HG03378 (cell line): ENCODE measurements at regions not wholly inside any gene's neighbourhood (a gene's known extent, or its start where the extent isn't known, plus 50 kb on each side); places are given as distances from the start of the nearest gene placed in this dataset.
"Not testable (repeated sequence)": the region's sequence is repeated elsewhere in the genome, so short reads cannot be mapped to it uniquely, and the experiment has no call there.

Experiments used
- ATAC-seq: cut with Tn5 transposase; IDR thresholded peaks from one replicate; pipeline ENCODE4 v1.9.1; 2021; ENCODE audit warnings: mild to moderate bottlenecking, moderate library complexity; ENCODE audit not compliant: unreplicated experiment

- not testable (repeated sequence) for ATAC-seq
These were observed 73.2 kb upstream of the TIAM1 start for GRCh38 chr21:31417214-31417613.

- ATAC-seq, result no peak
These were observed 72.4 kb upstream of the TIAM1 start for GRCh38 chr21:31416465-31416864.

- no peak for ATAC-seq
These were observed 70.4 kb upstream of the TIAM1 start for GRCh38 chr21:31414263-31415000.

GRCh38 chr21:31413698-31414097 is 69.6 kb upstream of the TIAM1 start:
- no peak for ATAC-seq

- no peak for ATAC-seq
These were observed 66.6 kb upstream of the TIAM1 start for GRCh38 chr21:31410499-31411131.

GRCh38 chr21:31409831-31410487 is 65.9 kb upstream of the TIAM1 start:
- no peak for ATAC-seq

- ATAC-seq, result no peak
These were observed 64.4 kb upstream of the TIAM1 start for GRCh38 chr21:31408301-31409088.

GRCh38 chr21:31406510-31406909 is 62.4 kb upstream of the TIAM1 start:
- no peak for ATAC-seq

GRCh38 chr21:31405604-31406003 is 61.5 kb upstream of the TIAM1 start:
- ATAC-seq, result no peak

GRCh38 chr21:31403596-31404333 is 59.7 kb upstream of the TIAM1 start:
- ATAC-seq, result no peak

- ATAC-seq, result no peak
These were observed 55.5 kb upstream of the TIAM1 start for GRCh38 chr21:31399591-31399990.

- no peak for ATAC-seq
These were observed 54.5 kb upstream of the TIAM1 start for GRCh38 chr21:31398574-31398973.

- ATAC-seq, result no peak
These were observed 53.9 kb upstream of the TIAM1 start for GRCh38 chr21:31397939-31398338.

- no peak for ATAC-seq
These were observed 53.5 kb upstream of the TIAM1 start for GRCh38 chr21:31397515-31397926.

- ATAC-seq, result no peak
These were observed 53.0 kb upstream of the TIAM1 start for GRCh38 chr21:31397030-31397429.

GRCh38 chr21:31396399-31396798 is 52.3 kb upstream of the TIAM1 start:
- ATAC-seq, result no peak

- ATAC-seq, result no peak
These were observed 51.7 kb upstream of the TIAM1 start for GRCh38 chr21:31395791-31396190.

- no peak for ATAC-seq
These were observed 51.2 kb upstream of the TIAM1 start for GRCh38 chr21:31395268-31395667.

- ATAC-seq, result no peak
These were observed 50.2 kb upstream of the TIAM1 start for GRCh38 chr21:31394309-31394708.
